GM21737 (cell line): ENCODE measurements at regions not wholly inside any gene's neighbourhood (a gene's known extent, or its start where the extent isn't known, plus 50 kb on each side); places are given as distances from the start of the nearest gene placed in this dataset.

ENCODE experiments used
- ATAC-seq: cut with Tn5 transposase; IDR thresholded peaks from one replicate; pipeline ENCODE4 v1.9.1; 2021; ENCODE audit warnings: mild to moderate bottlenecking, moderate library complexity; ENCODE audit not compliant: unreplicated experiment

DNA sequence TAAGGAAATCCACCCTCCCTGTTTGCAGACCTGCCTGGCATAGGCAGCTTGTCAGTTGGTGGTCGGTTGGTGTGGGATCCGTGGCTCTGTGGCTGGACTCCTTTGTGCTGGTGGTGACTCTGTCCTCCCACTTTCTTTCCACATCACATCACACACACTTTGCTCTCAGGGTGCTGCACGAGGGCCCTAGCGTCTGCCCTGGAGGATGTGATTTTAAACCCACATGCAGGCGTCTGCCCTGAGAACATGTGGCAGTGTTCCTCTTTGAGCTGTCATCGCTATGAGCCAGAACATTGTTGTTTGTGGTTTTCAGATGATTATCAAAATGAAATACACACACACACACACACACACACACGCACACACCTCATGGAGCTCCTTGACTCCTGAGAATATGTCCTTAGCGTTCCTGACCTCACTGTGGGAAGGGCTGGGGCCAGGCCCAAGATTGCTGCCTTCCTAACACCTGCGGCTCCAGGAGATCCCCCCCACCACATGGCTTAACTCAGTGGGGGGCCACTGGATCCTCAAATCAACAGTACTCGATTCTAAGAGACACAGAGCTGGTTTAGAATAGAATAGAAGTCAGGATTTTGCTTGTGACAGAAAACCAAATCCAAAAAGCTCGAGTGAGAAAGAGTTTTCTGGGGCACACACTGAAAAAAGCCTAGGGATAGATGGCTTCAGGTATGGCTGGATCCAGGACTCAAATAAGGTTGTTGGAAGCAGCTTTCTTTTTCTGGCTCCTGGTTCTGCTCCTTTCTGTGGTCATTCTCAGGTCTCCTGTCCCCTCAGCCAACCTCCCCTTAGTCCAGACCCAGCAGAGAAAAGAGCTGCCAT, 54.8 kb downstream of the RTP5 start:
- ATAC-seq, result no peak

DNA sequence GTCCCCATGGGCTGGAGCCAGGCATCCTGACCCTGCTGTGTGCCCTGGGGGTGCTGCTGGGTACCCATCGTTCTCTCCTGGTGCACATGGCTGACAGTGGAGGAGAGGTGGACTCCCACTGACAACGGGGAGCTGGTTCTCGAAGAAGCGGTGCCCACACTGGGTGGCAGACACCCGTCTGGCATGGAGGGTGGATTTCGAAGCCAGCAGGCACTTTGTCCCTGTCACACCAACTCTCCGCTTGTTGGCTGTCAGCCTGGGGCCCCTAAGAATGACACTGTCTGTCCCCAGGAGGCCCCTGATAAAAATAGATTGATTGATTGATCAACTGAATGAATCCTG, 55.4 kb downstream of the RTP5 start:
- ATAC-seq, result no peak

DNA sequence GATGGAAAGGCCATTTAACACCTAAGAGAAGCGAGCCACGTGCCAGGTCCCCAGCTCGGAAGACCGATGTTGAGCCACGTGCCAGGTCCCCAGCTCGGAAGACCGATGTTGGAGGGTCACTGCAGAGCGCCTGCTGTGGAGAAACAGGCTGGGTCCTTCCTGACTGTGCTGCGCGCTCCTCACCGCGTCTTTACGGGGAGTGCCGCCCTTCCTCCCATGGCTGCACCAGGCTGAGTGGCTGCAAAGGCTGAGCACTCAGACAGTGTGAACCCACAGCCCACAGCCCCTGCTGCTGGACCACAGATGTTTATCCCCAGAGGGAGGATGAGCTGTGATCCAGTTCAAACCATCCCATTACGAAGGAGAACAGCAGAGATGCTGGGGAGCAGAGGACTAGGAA, 55.7 kb downstream of the RTP5 start:
- no peak for ATAC-seq

DNA sequence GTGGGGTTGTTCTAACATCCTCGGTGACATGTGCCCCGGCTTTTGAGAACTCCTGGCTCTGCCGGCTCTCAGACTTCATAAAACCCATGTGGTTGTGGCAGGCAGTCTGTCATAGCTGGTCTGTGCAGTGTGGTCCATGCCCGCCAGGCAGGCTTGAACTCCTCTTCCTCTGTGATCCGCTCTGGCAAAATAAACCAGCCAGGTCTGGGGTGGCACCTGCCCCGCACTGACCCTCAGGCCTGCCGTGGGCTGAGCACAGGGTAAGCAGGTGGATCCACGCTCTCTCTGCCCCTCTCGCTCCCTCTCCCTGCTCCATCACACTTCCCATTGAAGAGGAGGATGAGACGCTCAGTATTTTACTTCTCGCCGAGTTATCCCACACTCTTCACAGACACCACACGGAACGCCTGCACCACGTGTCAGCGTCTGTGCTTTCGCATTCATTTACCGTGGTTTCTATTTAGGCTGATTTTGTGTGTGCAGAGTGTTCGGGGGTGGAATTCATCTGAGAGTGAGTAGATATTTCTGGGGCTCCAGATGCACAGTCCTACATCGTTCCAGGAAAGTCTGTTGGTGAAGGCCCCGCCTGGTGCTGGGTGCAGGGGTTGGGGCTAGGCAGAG, 56.4 kb downstream of the RTP5 start:
- ATAC-seq, result no peak

DNA sequence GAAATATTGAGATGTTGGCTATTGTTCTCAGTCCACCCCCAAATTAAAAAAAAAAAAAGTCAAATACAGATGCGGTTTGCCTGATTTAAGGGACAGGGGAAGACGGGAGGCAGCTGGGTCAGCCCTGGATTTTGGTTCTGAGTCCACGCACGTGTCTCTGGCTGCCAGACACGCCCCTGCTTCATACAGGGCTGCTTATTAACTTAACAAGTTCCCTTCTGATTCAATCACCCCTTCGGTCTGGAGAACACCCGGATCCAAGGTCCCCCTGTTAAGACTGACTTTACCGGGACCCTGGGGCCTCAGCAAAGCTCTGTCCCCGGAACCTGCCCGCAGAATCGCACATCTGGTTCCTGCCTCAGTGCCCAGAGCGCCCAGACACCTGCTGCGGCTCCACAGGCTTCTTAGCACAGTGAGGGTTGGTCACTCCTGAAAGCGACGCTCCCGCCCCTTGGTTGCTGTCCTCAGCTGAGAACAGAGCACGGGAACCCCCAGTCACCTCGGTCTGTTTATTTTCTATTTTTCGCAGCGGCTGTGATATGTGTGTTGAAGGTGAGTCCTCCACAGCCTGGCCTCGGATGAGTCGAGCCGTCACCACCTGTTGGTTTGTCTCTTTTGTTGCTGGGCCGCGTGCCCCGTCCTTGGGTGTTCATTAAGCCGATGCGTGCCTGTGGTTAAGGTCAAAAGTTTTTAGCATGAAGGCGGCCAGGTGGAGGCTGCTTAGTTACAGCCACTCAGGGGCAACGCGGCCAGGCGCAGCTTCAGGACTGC, 57.2 kb downstream of the RTP5 start:
- no peak for ATAC-seq

DNA sequence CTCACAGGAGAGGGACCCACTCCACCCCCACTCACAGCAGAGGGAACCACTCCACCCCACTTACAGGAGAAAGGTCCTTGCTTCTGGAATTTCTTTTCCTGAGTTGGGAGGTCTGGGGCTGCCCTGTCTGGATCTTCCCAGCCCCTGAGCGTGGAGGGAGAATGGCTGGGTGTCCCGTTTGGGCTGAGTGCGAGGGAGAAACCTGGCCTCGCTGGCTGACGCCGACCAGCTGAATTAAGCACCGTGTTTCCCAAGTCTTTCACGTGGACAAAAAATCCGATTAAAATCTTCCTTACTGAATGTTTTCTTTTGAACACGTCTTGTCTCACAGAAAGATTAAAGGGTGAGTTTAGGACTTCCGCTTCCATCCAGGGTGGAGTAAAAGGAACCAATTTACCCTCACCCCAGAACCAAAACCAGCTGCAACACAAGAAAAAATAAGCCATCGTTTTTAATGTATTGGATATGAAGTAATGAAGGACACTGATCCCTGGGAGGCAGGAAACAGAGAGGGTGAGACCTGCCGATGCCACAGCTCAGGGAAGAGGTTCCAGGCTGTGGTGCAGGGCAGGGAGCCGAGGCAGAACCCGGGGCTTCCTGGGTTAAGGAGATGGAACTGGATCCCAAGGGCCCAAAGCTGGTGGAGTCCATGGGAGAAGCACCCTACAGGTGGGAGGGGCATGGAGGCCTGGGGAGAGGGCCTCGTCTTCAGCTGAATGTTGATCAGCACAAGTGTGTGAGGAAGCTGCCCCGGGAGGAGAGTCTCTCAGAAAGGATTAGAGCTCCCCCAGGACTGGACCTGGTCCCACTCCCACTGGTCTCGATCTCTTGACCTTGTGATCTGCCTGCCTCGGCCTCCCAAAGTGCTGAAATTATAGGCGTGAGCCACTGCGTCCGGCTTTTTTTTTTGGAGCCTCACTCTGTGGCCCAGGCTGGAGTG, 60.3 kb downstream of the RTP5 start:
- no peak for ATAC-seq

DNA sequence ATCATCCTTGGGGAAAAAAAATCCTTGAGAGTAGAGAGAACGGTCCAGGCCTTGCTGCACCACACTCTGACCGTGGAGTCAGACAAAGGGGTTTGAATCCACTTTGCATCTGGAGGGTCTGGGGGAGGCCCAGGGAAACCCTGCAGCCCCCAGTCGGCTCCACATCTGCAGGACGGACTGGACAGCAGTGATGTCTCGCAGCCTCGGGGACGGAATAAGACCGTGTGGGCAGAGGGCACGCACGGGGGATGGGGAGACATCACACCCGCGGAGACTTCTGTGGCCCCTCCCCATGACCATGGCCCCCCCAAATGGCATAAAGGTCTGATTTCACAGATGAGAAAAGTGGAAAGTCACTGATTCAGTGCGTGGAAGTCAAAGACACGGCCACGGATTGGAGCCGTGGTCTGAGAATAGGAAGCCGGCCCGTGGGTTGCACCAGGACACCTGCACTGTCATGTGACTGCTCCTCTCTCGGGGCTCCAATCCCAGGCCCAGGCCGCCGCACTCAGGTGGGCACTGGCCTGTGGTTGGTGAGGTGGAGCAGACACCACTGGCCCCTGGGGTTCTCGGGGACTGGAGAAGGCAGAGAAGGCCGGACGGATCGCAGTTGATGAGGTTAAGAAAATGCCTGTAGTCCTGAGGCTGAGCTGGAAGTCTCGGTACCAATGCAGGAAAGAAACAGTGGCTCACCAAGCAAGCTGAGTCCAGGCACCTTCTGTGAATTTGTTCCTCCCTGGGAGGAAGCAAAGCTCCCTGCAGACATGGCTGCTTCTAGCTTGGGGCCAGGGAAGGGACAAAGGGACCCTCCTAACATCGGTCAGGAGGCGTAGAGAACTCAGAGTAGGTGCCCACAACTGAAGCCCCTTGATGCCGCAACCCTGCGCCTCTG, 61.8 kb downstream of the RTP5 start:
- ATAC-seq, result no peak

DNA sequence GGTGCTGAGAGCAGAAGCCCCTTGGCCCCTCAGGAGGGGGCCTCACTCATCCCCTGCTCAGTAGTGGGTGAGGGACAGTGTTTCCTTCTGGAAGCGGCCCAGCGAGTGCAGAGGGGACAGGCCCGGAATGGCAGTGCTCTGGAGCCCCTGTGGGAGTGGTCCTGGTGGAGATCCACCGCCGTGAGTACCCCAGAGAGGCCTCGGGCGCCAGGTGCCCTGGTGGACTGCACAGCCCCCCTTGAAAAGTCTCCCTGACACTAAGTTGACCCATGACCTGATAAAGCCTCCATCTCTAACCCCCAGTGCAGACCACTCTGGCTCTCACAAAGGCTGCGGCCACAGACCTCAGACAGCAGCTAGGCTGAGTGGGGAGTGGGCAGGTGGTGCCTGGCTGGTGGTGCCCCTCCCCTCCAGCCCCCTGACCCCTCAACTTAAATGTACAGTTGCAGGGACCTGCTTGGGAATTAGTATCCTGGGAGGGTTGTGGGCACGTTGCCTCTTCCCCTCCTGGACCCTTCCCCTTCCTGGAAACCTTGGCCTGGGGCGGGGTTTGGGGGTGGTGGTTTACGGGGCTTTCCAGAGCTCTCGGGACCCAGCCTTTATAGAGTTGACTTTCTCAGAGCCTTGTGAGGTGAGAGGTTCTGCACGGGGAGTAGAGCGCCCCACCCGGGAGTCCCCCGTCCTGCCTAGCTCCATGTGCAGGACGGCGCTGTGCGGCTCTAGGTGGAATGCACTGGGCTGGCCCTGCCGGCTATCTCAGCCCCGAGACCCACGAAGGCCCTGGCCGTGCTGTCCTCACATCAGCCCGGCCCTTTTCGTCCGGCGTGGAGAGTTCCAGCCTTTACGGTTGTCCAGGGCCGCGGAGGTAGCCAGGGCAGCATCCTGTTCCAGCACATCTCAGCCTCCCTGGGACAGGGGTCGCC, 62.7 kb downstream of the RTP5 start:
- ATAC-seq, result no peak

DNA sequence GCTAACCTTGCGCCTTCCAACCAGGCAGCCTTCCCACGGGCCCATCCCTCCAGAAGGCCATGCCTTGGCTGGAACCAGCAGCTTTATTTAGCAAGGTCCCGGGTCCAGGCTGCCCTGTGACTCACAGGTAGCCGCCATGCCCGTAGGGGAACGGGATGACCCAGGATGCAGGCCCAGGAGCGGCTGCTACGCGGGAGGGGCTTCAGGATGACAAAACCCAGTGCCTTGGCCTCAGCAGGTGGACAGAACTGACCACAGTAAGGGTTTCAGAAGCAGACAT, 63.3 kb downstream of the RTP5 start:
- ATAC-seq, result no peak

DNA sequence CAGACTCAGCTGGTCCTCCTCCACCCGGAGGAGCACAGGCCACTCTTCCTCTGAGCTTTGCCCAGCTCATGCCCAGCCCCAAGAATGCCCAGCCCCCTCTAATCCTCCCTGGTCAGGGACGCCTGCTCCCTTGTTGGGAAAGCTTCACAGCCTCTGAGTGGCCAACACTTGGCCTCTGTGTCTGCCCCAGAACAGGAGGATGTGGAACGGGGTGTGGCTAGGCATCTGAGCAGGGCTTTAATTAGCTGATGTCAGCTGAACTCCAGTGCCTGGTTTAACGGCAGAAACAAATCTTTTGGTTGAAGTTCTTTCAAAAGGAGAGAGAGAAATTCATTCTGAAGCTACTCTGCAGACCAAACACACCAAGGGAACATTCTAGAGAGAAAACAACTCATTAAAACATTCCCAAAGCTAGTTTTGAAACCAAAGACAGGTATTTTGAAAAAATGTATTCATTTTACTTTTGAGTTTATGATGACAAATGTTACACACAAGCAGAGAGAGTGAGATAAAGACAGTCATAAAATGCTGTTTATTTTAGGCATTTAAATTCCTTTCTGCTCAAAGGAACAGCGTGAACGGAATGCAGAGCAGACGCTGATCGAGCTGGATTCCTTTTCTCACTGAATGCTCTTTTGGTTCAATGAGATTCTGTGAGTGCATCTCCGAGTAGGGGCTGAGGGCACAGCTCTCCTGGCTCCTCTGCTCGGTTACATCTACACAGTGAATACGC, 63.8 kb downstream of the RTP5 start:
- ATAC-seq, result no peak

DNA sequence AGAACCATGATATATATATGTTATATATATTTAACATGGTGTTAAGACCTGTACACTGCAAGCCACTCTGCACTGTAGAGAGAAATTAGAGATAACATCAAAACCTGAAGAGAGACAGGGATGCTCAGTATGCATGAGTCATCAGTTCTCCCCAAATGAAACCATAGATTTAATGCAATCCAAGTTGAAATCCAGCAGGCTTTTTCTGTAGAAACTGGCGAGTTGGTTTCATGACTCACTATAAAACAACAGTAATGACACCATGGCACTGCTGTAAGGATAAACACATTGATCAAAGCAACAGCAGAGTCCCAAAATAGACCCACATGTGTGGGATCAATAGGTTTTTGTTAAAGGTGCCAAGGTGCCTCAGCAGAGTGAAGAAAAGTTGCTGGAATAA, 65.8 kb downstream of the RTP5 start:
- ATAC-seq, result no peak

DNA sequence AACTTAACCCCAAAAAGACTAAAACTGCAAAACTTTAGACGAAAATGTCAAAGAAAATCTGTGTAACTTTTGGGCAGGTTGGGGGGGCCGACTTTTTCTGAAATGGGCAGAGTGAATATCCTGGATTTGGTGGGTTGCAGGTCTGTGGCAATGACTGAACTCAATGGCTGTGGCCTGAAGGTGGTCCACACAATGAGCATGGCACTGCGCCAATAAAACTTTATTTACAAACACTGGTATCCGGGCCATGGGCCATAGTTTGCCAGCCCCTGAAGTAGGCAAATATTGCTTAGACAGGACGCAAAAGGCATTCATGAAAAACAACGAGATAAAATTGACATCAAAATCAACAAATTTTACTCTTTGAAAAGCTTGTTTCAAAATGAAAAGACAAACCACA, 66.2 kb downstream of the RTP5 start:
- no peak for ATAC-seq

DNA sequence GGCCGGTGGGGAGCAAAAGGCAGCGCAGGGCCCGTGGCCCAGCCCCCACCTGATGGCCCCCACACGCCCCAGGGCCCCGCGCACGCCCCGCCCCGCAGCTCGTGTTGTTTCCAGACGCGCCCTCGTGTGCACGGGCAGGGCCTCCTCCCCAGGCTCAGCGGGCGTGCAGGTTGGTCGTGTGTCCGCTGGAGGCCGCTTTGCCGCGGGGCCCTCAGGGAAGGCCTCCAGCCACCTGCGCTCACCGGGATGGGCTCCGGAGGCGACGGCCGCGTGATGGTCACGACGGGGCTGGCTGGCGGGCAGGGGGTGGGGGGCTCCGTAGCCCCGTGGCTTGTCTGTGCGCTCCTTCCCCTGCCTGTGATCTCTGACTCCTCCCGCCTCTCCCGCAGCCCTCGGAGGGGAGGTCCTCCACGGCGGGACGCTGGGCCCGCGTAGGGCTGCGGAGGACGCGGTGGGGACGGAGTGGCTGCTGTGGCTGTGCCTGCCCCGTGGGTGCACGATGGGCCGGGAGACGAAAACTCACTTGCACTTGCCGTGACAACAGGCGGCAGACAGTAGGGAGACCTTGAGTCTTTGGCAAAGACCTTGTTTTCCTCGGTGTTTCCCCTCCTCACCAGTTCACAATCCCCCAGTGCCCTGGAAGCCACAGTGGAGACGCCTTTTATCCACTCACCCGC, 67.1 kb downstream of the RTP5 start:
- ATAC-seq, result no peak

DNA sequence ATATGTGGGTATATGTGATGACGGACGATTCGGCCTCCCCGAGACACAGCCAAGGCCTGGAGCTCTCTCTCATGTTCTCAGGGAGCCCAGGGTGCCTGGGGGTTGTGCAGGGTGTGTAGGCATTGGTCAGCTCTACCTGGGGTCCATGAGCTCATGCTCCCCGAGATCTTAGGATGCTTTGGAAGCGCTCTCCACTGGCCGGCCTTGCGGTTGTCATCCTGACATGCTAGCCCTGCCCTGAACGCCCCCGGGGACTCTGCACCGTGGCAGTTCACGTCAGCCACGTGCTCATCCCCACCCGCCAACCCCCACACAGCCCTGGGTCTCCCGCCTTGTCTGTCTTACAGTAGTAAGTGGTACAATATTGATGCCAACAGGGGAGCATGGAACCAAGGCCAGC, 67.8 kb downstream of the RTP5 start:
- ATAC-seq, result no peak

DNA sequence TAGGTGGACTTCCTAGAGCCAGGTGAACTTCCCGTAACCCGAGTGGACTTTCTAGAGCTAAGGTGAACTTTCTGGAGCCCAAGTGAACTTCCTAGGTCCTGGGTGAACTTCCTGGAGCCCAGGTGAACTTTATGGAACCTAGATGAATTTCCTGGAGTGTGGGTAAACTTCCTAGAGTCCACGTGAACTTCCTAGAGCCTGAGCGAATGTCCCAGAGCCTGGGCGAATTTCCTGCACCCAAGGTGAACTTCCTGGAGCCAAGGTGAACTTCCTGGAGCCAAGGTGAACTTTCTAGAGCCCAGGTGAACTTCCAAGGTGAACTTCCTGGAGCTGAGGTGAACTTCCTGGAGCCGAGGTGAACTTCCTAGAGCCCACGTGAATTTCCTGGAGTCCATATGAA, 70.0 kb downstream of the RTP5 start:
- no peak for ATAC-seq

DNA sequence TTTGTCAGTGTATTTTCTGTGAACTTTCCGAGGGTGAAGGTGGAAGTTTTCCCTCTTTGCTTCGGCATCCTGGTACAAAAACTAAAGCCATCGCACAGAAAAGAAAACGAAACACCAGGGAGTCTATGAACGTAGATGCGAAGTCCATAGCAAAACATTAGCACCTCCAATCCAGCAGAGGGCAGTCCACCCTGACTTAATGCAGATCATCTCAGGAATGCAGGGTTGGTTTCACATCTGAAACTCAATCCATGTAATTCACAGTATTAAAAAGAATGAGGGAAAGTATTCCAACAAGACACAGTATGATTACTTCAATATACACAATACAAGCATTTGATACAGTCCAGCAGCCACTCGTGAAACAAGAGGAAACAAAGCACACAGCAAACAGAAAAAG, 70.8 kb downstream of the RTP5 start:
- ATAC-seq, result no peak

DNA sequence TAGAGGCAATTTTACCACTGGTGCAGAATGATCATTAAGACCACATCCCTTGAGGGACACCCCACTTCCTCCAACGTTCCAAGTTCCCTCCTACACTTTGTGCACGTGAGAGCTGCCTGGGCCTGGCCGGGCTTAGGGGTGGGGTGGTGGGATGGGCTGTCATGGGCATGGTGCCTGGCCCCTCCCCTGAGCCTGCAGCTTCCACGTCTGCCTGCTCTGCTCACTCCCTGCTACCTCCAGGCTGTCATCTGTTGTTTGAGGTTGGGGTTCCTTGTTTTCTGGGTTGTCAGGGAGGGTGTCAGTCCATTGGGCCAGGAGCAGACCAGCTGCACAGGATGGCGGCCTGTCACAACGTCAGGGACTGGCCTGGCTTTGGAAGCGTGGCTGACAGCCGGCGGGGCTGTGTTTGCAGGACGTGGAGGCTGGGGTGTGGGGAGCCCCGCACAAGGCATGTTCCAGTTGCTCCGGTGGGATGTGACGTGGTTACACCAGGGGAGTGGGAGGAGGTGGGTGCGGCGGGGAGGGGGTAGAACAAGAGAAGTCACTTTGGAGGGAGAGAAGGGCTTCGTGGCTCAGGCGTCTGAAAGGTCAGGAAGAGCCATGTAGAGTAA, 72.3 kb downstream of the RTP5 start:
- ATAC-seq, result no peak
